CMK (cell line): ENCODE measurements at regions not wholly inside any gene's neighbourhood (a gene's known extent, or its start where the extent isn't known, plus 50 kb on each side); places are given as distances from the start of the nearest gene placed in this dataset.
"Not testable (repeated sequence)": the region's sequence is repeated elsewhere in the genome, so short reads cannot be mapped to it uniquely, and the experiment has no call there.

Experiments
- DNase-seq: peaks from one replicate; pipeline ENCODE4 v3.0.0-alpha.2; 2010; ENCODE audit warnings: low read depth

DNA sequence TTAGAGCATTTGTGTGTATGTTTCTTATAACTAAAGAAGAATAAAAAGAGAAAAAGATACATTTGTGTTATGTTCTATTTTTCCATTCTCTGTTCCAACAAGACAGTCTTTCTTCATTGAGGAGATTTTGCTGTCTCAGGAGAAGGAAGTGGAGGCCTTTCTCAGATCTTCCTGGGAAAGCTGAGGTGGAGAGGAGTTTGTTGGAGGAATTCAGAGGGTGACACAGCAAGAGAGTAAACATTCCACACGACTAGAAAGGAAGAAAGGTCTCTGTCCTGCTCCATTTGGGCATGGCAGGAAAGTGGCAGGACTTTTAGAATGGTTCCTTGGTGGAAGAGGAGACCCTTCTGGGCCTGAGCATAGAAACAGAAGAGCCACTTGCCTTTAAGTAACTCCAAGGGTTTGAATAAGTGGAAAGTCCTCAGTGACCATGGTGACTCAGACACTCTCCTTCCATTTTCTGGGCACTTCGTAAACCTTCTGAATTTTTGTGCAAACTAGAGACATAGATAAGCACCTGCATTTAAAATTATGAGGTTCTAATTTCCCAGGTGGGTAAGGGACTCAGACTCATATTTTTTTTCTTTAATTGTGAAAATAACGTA lies 52.3 kb upstream of the COL5A2 start:
- no peak for DNase-seq

- DNase-seq: no peak
Measured at GRCh38 chr2:189232759-189233406, 53.3 kb upstream of the COL5A2 start.

- no peak for DNase-seq
Measured at GRCh38 chr2:189233527-189233926, 54.0 kb upstream of the COL5A2 start.

- no peak for DNase-seq
Measured at GRCh38 chr2:189234991-189235390, 55.4 kb upstream of the COL5A2 start.

GRCh38 chr2:189236066-189236465 lies 56.5 kb upstream of the COL5A2 start:
- no peak for DNase-seq

- DNase-seq: no peak
Measured at GRCh38 chr2:189238903-189239302, 59.3 kb upstream of the COL5A2 start.

DNA sequence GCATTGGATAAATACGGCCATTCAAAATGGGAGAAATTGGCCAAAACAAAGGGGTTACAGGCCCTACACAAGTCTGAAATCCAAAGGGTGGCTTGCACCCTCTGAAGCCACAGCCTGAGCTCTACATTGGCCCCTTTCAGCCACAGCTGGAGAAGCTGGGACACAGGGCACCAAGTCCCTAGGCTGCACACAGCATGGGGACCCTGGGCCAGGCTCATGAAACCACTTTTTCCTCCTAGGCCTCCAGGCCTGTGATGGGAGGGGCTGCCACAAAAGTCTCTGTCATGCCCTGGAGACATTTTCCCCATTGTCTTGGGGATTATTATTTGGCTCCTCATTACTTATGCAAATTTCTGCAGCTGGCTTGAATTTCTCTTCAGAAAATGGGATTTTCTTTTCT lies 64.3 kb upstream of the COL5A2 start:
- DNase-seq: not testable (repeated sequence)

DNA sequence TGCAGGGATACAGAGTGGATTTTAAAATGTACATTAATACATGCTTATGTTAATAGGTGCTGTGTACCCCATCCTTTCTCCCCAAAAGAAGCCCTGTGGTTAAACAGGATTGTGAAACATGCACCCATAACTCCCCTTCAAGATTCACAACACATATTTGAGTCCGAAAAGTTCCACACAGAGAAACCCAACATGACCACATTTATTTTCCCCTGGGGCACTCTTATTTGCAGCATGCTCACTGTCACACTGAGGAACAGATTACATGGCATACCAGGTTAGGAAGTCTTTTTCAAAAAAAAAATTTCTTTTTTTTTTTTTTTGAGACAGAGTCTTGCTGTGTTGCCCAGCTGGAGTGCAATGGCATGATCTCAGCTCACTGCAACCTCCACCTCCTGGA lies 67.7 kb upstream of the COL5A2 start:
- DNase-seq: no peak

- DNase-seq: no peak
Measured at GRCh38 chr2:189248141-189248540, 68.6 kb upstream of the COL5A2 start.

GRCh38 chr2:189249171-189249570 lies 69.6 kb upstream of the COL5A2 start:
- DNase-seq: no peak

GRCh38 chr2:189249901-189250300 lies 70.3 kb upstream of the COL5A2 start:
- DNase-seq: no peak

- no peak for DNase-seq
Measured at GRCh38 chr2:189252991-189253675, 73.6 kb upstream of the COL5A2 start.

GRCh38 chr2:189253836-189254235 lies 74.3 kb upstream of the COL5A2 start:
- no peak for DNase-seq

- no peak for DNase-seq
Measured at GRCh38 chr2:189254268-189254883, 74.8 kb upstream of the COL5A2 start.

DNA sequence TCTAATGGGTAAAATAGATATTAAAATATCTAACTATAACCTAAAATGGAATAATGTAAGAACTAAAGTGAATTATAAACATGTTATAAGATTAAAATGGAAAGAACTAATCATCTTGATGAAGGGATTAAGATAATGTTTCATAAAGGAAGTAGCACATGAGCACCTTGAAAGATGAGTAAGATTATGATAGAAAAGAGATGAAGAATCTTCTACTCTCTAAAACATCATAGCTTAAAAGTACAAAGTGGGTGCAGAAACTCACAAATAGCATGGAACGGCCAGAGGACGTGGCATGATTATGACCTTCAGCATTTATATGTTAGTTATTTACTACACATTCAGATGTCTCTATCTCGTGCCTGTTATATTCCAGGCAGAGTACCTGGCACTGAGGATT lies 76.2 kb upstream of the COL5A2 start:
- DNase-seq: no peak

DNA sequence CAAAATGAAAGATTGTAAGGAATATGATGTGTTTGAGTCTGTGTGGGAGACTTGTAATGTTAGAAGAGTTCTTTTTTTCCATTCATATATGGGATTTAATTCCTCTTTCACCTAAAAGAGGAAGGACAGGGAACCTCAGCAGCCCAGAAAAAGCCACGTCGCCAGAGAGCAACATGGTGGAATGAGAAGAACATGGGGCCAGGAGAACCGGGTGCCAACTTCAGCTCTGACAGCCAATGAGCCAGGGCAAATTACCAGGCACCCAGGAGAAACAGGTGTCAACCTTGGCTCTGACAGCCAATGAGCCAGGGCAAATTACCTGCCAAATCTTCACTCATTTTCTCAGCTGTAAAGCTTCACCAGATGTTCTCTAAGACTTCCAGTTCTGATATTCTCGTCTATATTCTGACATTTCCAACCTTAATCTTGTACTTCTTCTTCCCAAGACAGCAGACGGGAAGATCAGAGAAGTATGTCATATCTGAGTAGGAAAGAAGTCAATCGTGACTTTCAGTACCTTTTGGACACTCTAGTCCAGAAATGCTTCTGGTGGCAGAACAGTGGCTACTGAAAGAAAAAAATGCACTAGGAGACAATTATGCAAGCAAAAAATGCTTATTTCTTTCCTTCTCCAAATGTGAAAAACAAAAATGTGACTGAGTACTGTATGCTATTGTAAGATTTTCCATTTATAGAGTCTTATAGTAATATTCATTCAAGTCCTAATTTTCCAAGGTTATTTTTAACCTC lies 79.2 kb upstream of the COL5A2 start:
- DNase-seq: no peak

- DNase-seq: no peak
Measured at GRCh38 chr2:189260361-189260814, 80.8 kb upstream of the COL5A2 start.

DNA sequence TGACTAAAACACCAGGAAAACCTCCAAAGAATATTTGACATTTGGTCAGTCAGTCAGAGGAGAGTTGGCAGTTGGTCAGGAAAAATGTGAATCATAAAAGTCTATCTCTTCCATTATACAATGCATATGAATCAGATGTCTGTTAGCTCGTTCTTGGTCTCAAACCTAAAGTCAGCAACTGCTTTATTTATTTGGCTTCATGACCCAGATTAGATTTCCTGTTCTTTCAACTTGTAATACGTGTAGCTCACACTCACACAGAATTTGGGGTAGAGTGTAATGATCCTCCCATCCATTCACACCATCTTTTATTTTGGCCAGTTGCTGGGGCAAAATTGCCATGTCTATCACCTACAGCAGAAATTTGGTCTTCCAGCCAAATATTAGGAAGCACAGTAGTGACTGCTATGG lies 81.9 kb upstream of the COL5A2 start:
- DNase-seq: no peak

GRCh38 chr2:189261916-189262315 lies 82.4 kb upstream of the COL5A2 start:
- DNase-seq: no peak

DNA sequence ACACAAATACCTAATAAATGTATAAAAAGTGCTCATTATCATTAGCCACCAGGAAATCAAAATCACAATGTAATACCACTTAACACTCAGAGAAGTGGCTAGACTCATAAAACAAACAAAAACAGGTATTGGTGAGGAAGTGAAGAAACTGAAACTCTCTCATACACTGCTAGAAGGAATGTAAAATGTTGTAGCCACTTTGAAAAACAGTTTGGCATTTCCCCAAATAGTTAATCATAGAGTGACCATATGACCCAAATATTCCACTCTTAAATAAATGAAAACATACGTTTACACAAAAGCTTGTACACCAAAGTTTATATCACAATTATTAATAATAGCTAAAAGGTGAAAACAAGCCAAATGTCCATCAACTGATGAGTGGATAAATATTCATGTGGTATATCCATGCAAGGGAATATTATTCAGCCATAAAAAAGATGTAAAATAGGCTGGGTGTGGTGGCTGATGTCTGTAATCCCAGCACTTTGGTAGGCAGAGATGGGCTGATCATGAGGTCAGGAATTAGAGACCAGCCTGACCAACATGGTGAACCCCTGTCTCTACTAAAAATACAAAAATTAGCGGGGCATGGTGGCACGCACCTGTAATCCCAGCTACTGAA lies 86.2 kb upstream of the COL5A2 start:
- DNase-seq: no peak

DNA sequence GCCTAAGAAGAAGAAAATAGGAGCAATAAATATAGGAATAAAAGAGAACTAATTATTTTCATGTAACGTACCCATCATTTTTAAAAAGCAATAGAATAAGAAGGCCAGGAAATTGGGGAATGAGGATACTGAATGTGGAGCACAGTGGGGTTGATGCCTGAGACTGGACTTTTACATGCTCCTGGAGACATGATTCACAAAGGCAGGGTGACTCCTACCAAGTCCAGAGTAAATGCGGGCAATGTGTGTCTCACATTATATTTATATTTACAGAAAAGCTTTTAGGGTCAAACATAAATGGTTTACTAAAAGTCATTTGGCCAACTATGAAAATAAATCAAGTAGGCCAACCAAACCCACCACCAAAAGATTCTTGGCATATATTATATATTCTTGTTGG lies 87.9 kb upstream of the COL5A2 start:
- no peak for DNase-seq
